ENCODE measurements at regions not wholly inside any gene's neighbourhood (a gene's known extent, or its start where the extent isn't known, plus 50 kb on each side); places are given as distances from the start of the nearest gene placed in this dataset.

- H3K4me3 ChIP-seq (ENCODE audit: low read length) = no peak overlapping the region
- TF ChIP-seq, protein P1, sequence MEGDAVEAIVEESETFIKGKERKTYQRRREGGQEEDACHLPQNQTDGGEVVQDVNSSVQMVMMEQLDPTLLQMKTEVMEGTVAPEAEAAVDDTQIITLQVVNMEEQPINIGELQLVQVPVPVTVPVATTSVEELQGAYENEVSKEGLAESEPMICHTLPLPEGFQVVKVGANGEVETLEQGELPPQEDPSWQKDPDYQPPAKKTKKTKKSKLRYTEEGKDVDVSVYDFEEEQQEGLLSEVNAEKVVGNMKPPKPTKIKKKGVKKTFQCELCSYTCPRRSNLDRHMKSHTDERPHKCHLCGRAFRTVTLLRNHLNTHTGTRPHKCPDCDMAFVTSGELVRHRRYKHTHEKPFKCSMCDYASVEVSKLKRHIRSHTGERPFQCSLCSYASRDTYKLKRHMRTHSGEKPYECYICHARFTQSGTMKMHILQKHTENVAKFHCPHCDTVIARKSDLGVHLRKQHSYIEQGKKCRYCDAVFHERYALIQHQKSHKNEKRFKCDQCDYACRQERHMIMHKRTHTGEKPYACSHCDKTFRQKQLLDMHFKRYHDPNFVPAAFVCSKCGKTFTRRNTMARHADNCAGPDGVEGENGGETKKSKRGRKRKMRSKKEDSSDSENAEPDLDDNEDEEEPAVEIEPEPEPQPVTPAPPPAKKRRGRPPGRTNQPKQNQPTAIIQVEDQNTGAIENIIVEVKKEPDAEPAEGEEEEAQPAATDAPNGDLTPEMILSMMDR (conservative IDR thresholded peaks at IDR 0.05; ENCODE audit: low read depth, low read length) = no peak
- no peak for DNase-seq (ENCODE audit: low read depth)
Observed at GRCh38 chr2:220856486-220856885, 715.6 kb downstream of the EPHA4 start.

- H3K4me3 ChIP-seq (ENCODE audit: low read length) = no peak overlapping the region
- TF ChIP-seq, protein P1 (conservative IDR thresholded peaks at IDR 0.05; ENCODE audit: low read depth, low read length) = no peak
- no peak for DNase-seq (ENCODE audit: low read depth)
Observed at GRCh38 chr2:220857368-220857767, 714.7 kb downstream of the EPHA4 start.

GRCh38 chr2:220858101-220858500 lies 714.0 kb downstream of the EPHA4 start:
- DNase-seq (ENCODE audit: low read depth) = no peak
- H3K4me3 ChIP-seq (ENCODE audit: low read length) = no peak overlapping the region
- TF ChIP-seq, protein P1 (conservative IDR thresholded peaks at IDR 0.05; ENCODE audit: low read depth, low read length) = no peak

GRCh38 chr2:220871909-220872308 lies 700.2 kb downstream of the EPHA4 start:
- H3K4me3 ChIP-seq (ENCODE audit: low read length) = no peak overlapping the region
- no peak for DNase-seq (ENCODE audit: low read depth)
- TF ChIP-seq, protein P1 (conservative IDR thresholded peaks at IDR 0.05; ENCODE audit: low read depth, low read length) = no peak

DNA sequence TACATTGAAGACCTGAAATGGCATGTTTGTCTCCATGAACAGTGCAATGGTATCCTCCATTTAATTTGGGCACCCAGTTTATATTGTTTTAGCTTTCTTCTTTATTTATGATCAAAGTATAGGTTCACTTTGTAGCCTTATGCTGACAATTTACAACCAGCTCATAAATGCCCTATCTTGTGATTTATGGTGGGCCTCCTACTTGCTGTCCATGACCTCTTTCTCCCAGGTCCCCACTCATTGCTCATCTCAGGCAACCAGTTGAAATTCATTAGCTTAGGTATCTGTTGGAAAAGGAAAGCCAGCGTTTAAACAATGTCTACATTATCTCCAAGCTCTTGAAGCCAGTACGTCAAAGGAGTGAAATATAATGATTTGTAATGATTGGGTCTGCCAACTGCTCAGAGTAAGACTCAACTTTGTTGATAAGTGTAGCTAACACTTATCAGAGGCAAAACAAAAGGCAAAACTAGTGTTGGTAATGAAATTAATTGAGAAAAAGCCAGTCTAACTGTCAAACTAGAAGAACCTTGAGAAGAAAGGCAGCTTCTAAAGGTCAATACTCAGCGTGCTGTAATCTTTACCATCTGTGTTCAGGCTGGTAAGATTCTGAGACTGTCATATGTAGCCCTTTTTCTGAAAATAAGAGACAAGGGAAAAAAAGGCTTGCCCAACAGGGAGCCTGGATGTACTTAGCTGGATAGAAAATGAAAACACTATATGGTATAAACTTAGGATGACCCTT lies 695.9 kb downstream of the EPHA4 start:
- no peak for DNase-seq (ENCODE audit: low read depth)

GRCh38 chr2:220877491-220877890 lies 694.6 kb downstream of the EPHA4 start:
- TF ChIP-seq, protein P1 (conservative IDR thresholded peaks at IDR 0.05; ENCODE audit: low read depth, low read length) = no peak
- no peak for DNase-seq (ENCODE audit: low read depth)

More for the DNA sequence above, 695.9 kb downstream of the EPHA4 start:
- TF ChIP-seq, protein P1 (conservative IDR thresholded peaks at IDR 0.05; ENCODE audit: low read depth, low read length) = no peak
- no peak overlapping the region for H3K4me3 ChIP-seq (ENCODE audit: low read length)

GRCh38 chr2:220877897-220878296 lies 694.2 kb downstream of the EPHA4 start:
- H3K4me3 ChIP-seq (ENCODE audit: low read length) = no peak overlapping the region

More at GRCh38 chr2:220877491-220877890, 694.6 kb downstream of the EPHA4 start:
- no peak overlapping the region for H3K4me3 ChIP-seq (ENCODE audit: low read length)

More at GRCh38 chr2:220877897-220878296, 694.2 kb downstream of the EPHA4 start:
- DNase-seq (ENCODE audit: low read depth) = no peak
- TF ChIP-seq, protein P1 (conservative IDR thresholded peaks at IDR 0.05; ENCODE audit: low read depth, low read length) = no peak
